Uterus (tissue), 2 donors: ENCODE measurements at regions not wholly inside any gene's neighbourhood (a gene's known extent, or its start where the extent isn't known, plus 50 kb on each side); places are given as distances from the start of the nearest gene placed in this dataset.

Experiments used
- CTCF ChIP-seq, 4 experiments: fragments of 200-600 bp in 2 of 4; fragments of 450-650 bp in 2 of 4; sonication (generic) in 2 of 4; IDR thresholded peaks; one replicate each; pipeline ENCODE4 v1.5.1; 2016 to 2019; ENCODE audit warnings: antibody characterized with exemption in 4 of 4, mild to moderate bottlenecking in 2 of 4, moderate library complexity in 1 of 4
- POLR2A ChIP-seq, 2 donors: fragments of 450-650 bp; IDR thresholded peaks; one replicate each; pipeline ENCODE4 v1.6.1; 2016; ENCODE audit warnings: antibody characterized with exemption in 2 of 2, mild to moderate bottlenecking in 1 of 2, moderate library complexity in 1 of 2

DNA sequence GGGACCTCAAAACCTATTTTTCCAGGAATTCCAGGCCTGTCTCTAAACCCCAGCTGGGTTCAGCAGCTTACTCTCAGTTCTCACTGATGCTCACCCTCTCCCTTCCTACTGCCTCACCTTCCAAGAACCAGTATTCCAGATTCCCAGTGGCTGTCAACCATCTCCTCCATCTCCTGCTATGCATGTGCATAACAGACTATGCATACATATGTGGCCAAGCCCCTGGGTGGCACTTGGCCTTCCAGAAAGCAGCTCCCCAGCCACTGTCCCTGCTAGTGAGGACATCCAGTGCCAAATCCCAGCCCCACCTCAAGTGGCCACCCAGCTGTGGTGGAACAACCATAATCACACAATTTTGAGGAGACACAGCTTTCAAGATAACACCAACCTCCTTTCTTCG is 475.7 kb upstream of the PKN2 start:
- TF ChIP-seq CTCF (IDR thresholded peaks at IDR 0.05), result no peak
- no peak for TF ChIP-seq POLR2A (IDR thresholded peaks at IDR 0.05)
